ENCODE measurements at regions not wholly inside any gene's neighbourhood (a gene's known extent, or its start where the extent isn't known, plus 50 kb on each side); places are given as distances from the start of the nearest gene placed in this dataset.

- H3K4me3 ChIP-seq: no peak overlapping the region
- in situ Hi-C loops (cut with MboI): no loop called here
- no peaks in the 10 kb centered on the region for H3K79me2 ChIP-seq (ENCODE audit: insufficient read depth)
- no peaks in the 10 kb centered on the region for H3K4me1 ChIP-seq (ENCODE audit: insufficient read depth)
- no peaks in the 10 kb centered on the region for H3K9me2 ChIP-seq (ENCODE audit: insufficient read depth)
- no peaks in the 10 kb centered on the region for H3F3A ChIP-seq (ENCODE audit: insufficient read depth)
- no peak overlapping the region for H2AFZ ChIP-seq
- peaks cover 77% of the 10 kb centered on the region for H3K27me3 ChIP-seq (replicated peaks; ENCODE audit: insufficient read depth)
- H4K20me1 ChIP-seq (ENCODE audit: insufficient read depth): no peaks in the 10 kb centered on the region
- TF ChIP-seq EZH2 (IDR thresholded peaks at IDR 0.05; ENCODE audit: insufficient read depth, poor library complexity, severe bottlenecking) (no peak), EZH2phosphoT487 (IDR thresholded peaks at IDR 0.05; ENCODE audit: insufficient read depth, low read depth) (no peak)
- DNase-seq: no peak
- H3K4me2 ChIP-seq (ENCODE audit: unreplicated experiment): no peak overlapping the region
- H3K27ac ChIP-seq: no peak overlapping the region
- H3K9me3 ChIP-seq (ENCODE audit: low read depth): no peaks in the 10 kb centered on the region
- no peak overlapping the region for H3K9ac ChIP-seq
- no peaks in the 10 kb centered on the region for H3K36me3 ChIP-seq (ENCODE audit: low read depth)
- WGBS, 2 experiments (ENCODE audit: low coverage in 1 of 2, low lambda C conversion rate in 2 of 2, missing lambda C conversion rate in 2 of 2): 59 to 71% methylated on average over 6 to 12 of the region's 12 CpGs
Observed at GRCh38 chr16:86891631-86892030, 313.3 kb downstream of the FOXL1 start.

GRCh38 chr16:86892509-86892908, 314.2 kb downstream of the FOXL1 start:
- TF ChIP-seq EZH2 (IDR thresholded peaks at IDR 0.05; ENCODE audit: insufficient read depth, poor library complexity, severe bottlenecking): no peak
- no peak for TF ChIP-seq EZH2phosphoT487 (IDR thresholded peaks at IDR 0.05; ENCODE audit: insufficient read depth, low read depth)
- no peak for DNase-seq

GRCh38 chr16:86893506-86893905, 315.2 kb downstream of the FOXL1 start:
- no peaks in the 10 kb centered on the region for H3K9me3 ChIP-seq (ENCODE audit: low read depth)
- no peaks in the 10 kb centered on the region for H3K79me2 ChIP-seq (ENCODE audit: insufficient read depth)
- H3K27me3 ChIP-seq (replicated peaks; ENCODE audit: insufficient read depth): peaks cover 60% of the 10 kb centered on the region
- no peaks in the 10 kb centered on the region for H3K36me3 ChIP-seq (ENCODE audit: low read depth)
- no peaks in the 10 kb centered on the region for H3K9me2 ChIP-seq (ENCODE audit: insufficient read depth)
- H3K4me1 ChIP-seq (ENCODE audit: insufficient read depth): no peaks in the 10 kb centered on the region
- in situ Hi-C loops (cut with MboI): no loop called here
- H3K9ac ChIP-seq: no peak overlapping the region
- H3K27ac ChIP-seq: no peak overlapping the region
- no peaks in the 10 kb centered on the region for H3F3A ChIP-seq (ENCODE audit: insufficient read depth)
- no peak overlapping the region for H3K4me2 ChIP-seq (ENCODE audit: unreplicated experiment)
- H2AFZ ChIP-seq: no peak overlapping the region
- DNase-seq: no peak
- WGBS, 2 experiments (ENCODE audit: low coverage in 1 of 2, low lambda C conversion rate in 2 of 2, missing lambda C conversion rate in 2 of 2): 51 to 63% methylated on average over 10 of the region's 10 CpGs
- TF ChIP-seq EZH2phosphoT487 (IDR thresholded peaks at IDR 0.05; ENCODE audit: insufficient read depth, low read depth): no peak
- TF ChIP-seq EZH2 (IDR thresholded peaks at IDR 0.05; ENCODE audit: insufficient read depth, poor library complexity, severe bottlenecking): no peak
- H4K20me1 ChIP-seq (ENCODE audit: insufficient read depth): no peaks in the 10 kb centered on the region
- H3K4me3 ChIP-seq: no peak overlapping the region

More at GRCh38 chr16:86892509-86892908, 314.2 kb downstream of the FOXL1 start:
- Histone ChIP-seq H3K4me1 (ENCODE audit: insufficient read depth) (no peaks in the 10 kb centered on the region), H3K4me2 (ENCODE audit: unreplicated experiment) (no peak overlapping the region), H3K9ac (no peak overlapping the region), H3K27ac (no peak overlapping the region), H3K36me3 (ENCODE audit: low read depth) (no peaks in the 10 kb centered on the region), H3F3A (ENCODE audit: insufficient read depth) (no peaks in the 10 kb centered on the region), H3K9me3 (ENCODE audit: low read depth) (no peaks in the 10 kb centered on the region), H3K4me3 (no peak overlapping the region), H3K27me3 (replicated peaks; ENCODE audit: insufficient read depth) (peaks cover 69% of the 10 kb centered on the region), H3K9me2 (ENCODE audit: insufficient read depth) (no peaks in the 10 kb centered on the region), H3K79me2 (ENCODE audit: insufficient read depth) (no peaks in the 10 kb centered on the region), H4K20me1 (ENCODE audit: insufficient read depth) (no peaks in the 10 kb centered on the region), H2AFZ (no peak overlapping the region)
- in situ Hi-C loops (cut with MboI): no loop called here
- 38 to 43% methylated on average over 6 of the region's 6 CpGs for WGBS, 2 experiments (ENCODE audit: low coverage in 1 of 2, low lambda C conversion rate in 2 of 2, missing lambda C conversion rate in 2 of 2)

GRCh38 chr16:86894029-86894567, 315.7 kb downstream of the FOXL1 start:
- no peaks in the 10 kb centered on the region for H3K9me3 ChIP-seq (ENCODE audit: low read depth)
- WGBS, 2 experiments (ENCODE audit: low coverage in 1 of 2, low lambda C conversion rate in 2 of 2, missing lambda C conversion rate in 2 of 2): 79 to 84% methylated on average over 24 of the region's 24 CpGs

More at GRCh38 chr16:86894029-86894567, 315.7 kb downstream of the FOXL1 start:
- H3K36me3 ChIP-seq (ENCODE audit: low read depth): no peaks in the 10 kb centered on the region
- H3K79me2 ChIP-seq (ENCODE audit: insufficient read depth): no peaks in the 10 kb centered on the region
- DNase-seq: no peak
- no peak overlapping the region for H3K4me3 ChIP-seq
- H2AFZ ChIP-seq: no peak overlapping the region
- H4K20me1 ChIP-seq (ENCODE audit: insufficient read depth): no peaks in the 10 kb centered on the region
- no peak overlapping the region for H3K4me2 ChIP-seq (ENCODE audit: unreplicated experiment)
- 0 out of 2 replicates have a peak, but pooled peaks cover 2% of the 10 kb centered on the region for H3K4me1 ChIP-seq (ENCODE audit: insufficient read depth)
- TF ChIP-seq EZH2 (IDR thresholded peaks at IDR 0.05; ENCODE audit: insufficient read depth, poor library complexity, severe bottlenecking) (no peak), EZH2phosphoT487 (IDR thresholded peaks at IDR 0.05; ENCODE audit: insufficient read depth, low read depth) (no peak)
- H3K9me2 ChIP-seq (ENCODE audit: insufficient read depth): no peaks in the 10 kb centered on the region
- H3K27ac ChIP-seq: no peak overlapping the region
- in situ Hi-C loops (cut with MboI): no loop called here
- H3K27me3 ChIP-seq (replicated peaks; ENCODE audit: insufficient read depth): peaks cover 55% of the 10 kb centered on the region
- H3K9ac ChIP-seq: no peak overlapping the region
- peaks cover under 1% of the 10 kb centered on the region; the same call in 1 of the 2 replicates for H3F3A ChIP-seq (ENCODE audit: insufficient read depth)

Measured in GM23248 (cell line).